Pulmonary artery endothelial cell (primary cell): ENCODE measurements at regions not wholly inside any gene's neighbourhood (a gene's known extent, or its start where the extent isn't known, plus 50 kb on each side); places are given as distances from the start of the nearest gene placed in this dataset.
"Not testable (repeated sequence)": the region's sequence is repeated elsewhere in the genome, so short reads cannot be mapped to it uniquely, and the experiment has no call there.

ENCODE experiments used
- DNase-seq: peaks from one replicate; pipeline ENCODE4 v3.0.0-alpha.2; 2011; ENCODE audit warnings: low read depth, low spot score

DNA sequence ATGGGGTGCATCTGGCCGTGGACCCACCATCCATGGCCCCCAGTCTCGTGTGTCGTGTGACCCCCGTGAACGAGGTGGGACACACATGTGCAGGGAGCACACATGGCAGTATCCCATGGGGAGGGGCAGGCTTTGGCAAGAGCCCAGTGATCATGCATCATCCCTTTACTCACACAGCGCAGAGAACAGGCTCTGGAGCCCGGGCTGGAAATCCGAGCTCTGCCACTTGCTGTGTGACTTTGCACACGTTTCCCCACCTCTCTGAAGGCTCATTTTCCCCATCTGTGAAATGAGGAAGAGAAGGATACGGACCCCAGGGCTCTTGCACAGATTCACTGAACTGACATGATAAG is 119.9 kb downstream of the PHETA1 start:
- DNase-seq: no peak

DNA sequence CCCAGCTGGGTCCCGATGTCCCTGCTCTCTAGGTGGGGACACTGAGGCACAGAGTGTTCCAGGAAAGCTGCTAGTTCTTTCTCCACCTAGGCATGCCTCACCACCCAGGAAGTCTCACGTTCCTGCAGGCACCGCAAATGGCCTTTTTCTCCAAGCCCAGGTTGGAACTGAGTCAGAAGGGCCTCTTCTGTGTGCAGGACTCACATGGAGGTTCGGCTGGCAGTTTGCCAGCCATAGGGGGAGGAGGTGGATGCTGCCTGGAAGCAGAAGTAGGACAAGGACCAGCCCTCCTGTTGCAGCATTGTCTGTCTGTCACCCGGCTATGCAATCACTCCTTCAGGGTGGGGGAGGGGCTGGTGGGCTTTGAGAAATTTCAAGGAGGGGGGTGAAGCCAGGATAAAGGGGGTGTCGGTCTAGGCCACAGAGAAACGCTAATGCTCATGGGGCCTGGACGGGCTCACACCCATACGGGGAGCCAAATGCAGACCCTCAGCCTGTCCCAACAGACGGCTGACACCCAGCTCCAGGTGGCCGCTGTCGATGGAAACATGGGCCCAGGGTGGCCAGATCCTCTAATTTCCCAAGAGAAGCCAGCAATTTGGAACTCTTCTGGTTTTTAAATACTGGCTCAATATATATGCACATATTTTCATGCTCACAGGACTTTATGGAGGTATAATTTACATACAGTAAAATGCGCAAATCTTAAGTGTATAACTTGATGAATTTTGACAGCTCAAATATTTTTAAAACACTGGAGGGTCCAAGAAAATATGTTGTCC is 120.5 kb downstream of the PHETA1 start:
- DNase-seq: no peak

DNA sequence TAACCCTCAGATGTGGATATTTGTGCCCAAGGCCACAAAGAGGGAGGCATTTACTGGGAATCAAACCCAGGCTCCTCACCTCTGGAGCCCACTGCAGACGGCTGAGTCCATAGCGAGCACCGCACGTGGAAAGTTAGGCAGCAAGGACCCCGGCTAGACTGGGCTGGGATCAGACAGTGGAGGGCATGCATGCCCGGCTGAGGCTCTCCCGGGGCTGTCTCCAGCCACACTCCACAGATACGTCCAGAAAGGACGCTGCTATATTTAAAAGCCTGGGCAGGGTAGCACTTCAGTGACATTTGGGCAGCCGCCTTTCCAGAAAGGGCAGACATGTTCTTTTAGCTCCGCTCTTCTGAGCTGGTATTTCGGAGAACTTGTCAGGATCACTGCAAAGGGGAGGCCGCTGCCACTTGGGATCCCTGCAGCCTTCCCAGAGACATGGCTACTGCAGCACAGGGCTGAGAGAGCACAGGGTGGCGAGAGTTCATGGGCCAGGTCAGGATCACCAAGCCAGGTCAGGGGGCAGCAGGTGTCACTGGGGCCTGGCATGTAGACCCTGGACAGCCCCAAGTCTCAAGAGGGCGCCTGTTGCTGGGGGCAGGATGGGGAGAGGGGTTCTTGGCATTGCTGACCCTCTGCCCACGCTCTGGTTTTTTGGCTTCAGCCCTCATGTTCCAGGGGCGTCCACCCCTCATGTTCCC is 121.7 kb downstream of the PHETA1 start:
- no peak for DNase-seq

DNA sequence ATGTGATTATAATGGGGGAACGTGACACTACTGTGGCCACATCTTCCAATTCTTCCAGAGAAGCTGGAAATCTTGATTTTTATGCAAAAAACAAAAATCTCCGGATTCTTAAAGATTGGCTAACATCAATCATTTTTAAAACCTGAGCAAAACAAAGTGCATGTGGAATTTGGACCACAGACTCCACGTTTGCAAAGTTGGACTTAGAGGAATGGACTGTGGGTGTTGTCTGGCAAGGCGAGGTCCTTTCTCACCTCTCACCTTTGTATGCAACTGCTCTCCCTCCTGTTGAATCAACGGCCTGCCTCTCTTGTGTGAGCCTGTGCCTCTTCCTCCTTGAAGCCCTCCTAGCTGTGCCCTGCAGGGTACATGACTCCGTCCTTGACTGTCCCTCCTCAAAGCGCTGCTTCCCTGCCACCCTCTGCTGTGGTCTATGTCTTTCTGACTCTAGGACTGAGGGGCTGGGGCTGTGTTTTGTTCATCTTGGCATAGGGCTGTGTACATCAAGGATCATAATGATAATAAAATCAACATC is 122.4 kb downstream of the PHETA1 start:
- DNase-seq: no peak

DNA sequence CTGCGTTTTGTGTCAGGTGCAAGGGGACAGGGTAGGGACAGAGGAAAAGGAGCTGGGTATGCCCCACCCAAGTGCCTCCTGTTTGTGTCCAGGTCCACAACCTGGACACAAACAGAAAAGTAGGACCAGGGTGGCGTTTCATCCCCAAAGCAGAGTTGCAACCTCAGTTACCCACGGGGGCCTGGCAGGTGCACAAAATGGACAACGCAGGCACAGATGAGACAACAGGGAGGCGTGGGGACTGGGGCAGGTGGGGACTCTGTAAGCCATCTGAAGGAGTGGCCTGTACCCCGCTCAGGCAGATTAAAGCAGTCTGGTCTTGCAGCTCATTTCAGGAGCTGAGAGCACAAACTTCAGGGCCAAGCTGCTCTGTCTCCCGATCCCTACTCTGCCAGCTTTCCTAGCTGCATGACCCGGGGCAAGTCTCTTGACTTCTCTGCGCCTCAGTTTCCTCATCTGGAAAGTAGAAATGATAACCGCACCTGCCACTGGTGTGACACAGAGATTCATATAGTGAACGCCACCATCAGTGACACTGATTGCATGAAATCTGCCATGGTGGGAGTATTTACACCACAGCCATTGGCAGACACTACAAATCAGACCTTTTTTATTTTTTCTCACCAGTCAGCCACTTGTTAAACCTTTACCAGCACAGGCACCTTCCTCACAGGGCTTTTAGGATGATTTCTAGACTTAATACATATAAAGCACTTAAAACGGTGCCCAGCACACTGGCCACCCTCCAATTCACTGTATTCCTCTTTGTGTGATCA is 123.0 kb downstream of the PHETA1 start:
- DNase-seq: no peak

DNA sequence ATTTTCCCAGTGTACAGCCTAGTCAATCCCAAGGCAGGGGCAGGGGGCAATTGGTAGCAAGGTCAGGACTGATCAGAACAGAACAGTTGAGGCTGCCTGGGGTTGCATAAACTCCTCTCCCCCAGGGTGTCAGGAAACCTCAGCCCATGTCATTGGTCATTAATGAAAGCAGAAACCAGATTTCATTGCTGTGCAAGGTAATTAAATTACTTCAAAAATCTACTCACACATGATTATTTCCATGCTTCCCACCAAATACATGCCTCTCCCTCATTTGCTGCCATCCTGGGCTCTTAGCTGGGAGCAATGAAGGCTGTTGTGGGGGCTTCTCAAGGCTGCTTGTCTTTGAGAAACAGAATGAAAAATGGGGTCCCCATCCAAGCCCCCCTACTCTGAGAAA is 124.2 kb downstream of the PHETA1 start:
- DNase-seq: no peak

DNA sequence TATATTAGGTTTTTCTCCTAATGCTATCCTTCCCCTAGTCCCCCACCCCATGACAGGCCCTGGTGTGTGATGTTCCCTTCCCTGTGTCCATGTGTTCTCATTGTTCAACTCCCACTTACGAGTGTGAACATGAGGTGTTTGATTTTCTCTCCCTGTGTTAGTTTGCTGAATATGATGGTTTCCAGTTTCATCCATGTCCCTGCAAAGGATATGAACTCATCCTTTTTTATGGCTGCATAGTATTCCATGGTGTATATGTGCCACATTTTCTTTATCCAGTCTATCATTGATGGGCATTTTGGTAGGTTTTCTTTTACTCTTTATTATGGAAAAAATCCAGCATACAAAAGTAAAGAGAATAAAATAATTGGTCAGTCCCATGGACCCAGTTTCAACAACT is 126.1 kb downstream of the PHETA1 start:
- DNase-seq: not testable (repeated sequence)

DNA sequence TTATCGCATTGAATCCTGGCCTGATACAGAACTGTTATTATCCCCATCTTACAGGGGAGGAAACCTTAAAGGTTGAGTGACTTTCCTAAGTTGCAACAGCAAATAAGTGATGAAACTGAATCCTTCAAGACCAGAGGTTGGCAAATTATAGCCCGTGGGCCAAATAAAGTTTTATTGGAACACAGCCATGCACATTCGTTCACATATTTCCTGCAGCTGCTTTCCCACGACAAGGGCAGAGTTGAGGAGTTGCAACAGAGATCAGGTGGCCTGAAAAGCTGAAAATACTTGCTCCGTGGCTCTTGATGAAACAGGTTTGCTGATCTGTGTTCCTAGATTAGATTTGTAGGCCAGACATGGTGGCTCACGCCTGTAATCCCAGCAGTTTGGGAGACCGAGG is 126.7 kb downstream of the PHETA1 start:
- DNase-seq: no peak

DNA sequence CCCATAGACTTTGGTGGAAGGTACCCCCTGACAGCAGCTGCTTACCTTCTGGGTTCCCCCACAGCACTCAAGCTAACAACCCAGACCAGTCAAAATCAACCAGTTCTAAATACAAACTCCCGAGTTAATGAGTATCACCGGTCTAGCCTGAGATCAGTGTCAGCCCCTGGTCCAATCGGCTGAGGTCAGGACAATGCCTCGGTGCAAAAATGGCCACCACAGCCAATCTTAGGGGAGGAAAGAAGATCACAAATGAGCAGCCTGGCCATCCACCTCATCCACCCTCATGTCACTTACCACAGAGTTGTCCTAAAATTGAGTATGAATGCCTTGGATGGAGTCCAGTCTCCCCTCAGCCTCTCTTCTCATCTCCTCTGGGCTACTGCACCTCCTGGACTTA is 128.5 kb downstream of the PHETA1 start:
- DNase-seq: no peak

DNA sequence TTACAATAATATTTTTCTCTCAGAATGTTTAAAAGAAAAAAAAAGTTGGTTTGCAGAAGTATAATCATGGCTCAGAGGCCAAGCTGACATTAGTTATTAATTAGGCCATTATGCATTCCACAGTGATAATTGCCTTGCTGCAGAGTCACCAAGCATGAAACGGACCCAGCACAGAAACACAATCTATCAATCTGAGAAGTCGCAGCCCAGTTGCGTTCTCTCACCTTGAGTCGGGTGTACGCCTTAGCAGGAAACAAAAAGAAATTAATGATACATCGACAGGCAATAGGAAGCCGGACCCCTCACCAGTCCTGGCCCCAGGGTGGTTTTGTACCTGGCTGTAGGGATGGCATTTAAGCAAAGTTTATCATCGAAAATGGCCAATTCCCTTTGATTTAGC is 129.7 kb downstream of the PHETA1 start:
- DNase-seq: no peak

DNA sequence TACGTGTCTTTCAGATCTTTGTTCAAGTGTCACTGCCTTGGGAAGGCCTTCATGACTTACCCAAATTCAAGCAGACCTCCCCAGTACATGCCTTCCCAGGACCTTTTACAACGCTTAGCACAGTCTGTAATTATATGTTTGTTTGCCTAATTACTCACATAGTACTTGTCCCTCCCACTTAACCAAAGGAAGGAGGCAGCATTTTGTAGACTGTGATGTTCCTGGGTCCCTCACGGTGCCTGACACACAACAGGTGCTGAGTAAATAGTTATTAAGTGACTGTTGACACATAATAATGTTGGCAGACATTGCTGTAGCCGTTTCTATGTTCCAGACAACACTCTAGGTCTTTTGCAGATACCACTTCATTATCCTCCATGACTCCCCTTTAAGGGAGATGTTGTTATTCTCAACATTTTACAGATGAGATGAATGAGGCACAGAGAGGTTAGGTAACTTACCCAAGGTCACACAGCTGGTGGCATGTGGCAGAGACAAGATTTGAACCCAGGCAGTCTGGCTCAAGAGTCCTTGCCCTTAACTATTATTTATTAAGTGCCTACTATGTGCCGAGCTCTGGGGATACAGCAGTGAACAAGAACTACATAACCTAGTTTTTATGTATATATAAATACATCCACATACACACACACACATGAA is 130.7 kb downstream of the PHETA1 start:
- DNase-seq: no peak

DNA sequence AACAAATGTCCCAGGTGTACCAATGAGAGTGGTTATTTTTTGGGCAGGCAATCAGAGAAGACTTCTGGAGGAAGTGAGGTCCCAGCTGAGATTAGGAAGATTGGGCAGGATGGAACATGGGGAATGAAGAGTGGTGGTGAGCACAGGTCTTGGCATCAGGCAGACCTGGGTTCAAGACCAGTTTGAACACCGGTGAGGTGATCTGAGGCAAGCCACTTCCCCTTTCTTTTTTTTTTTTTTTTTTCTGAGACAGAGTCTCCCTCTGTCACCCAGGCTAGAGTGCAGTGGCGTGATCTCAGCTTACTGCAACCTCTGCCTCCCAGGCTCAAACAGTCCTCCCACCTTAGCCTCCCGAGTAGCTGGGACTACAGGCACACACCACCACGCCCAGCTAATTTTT is 134.4 kb downstream of the PHETA1 start:
- not testable (repeated sequence) for DNase-seq

DNA sequence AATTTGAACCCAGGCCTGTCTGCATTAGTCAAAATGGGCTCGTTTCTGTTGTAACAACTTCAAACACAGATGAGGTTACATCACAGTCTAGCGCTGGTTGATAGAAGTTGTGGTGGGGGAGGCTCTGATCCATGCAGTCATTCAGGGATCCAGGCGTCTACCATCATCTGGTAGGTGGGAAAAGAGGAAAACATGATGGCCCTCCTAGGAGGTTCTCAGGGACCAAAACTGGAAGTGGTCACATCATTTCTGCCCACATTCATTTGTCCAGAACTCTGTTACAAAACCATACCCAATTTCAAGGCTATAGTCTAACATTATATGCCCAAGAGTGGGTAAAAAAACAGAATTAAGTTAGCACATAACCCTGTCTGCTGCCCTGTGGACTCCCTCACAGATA is 135.1 kb downstream of the PHETA1 start:
- no peak for DNase-seq

DNA sequence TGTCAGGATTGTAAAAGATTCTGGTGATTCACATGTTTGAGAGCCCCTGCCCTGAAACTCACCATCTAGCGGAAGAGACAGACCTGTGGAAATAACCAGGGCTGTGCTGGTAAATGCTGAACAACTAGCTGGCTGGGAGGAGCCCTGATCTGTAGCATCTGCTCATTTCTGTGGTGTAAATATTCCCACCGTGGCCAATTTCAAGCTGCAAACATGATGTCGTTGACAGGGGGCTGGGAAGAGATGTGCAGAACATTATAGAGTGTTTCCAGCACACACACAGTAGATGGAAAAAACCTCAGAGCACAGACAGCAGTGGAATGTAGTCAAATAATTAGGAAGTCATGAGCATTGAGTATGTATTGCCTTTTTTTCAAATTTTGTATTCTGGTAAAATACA is 138.2 kb downstream of the PHETA1 start:
- no peak for DNase-seq

DNA sequence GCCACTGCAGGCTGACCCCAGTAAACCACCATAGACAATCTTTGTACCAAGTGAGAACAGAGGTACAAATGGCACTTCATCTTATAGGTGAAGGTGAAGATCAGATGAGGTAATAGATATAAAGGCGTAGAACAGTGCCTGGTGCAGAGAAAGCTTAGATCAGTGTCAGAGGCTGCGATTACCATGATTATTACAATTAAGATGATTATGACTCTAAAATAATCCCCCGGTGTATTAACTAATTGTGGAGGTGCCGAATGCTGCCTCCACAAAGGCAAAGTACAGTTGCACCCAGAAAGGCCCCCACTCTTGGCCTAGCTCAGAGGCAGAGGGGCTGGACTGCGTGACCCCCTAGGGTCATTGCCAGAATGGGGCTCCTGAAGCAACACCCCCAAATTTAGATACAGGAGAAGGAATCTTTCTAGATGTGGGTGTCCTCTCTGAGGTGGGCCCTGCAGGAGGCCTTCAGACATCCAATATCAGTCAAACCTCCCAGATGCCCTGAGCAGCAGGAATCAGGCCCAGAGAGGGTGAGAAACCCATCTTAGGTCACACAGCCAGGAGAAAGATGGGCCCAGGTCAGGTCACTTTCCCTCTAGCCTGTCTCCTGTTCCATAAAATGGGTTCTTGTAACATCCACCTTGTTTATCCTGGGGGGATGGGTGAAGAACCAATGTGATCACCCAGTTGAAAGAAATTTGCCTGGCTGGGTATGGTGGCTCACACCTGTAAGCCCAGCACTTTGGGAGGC is 139.8 kb downstream of the PHETA1 start:
- DNase-seq: no peak

DNA sequence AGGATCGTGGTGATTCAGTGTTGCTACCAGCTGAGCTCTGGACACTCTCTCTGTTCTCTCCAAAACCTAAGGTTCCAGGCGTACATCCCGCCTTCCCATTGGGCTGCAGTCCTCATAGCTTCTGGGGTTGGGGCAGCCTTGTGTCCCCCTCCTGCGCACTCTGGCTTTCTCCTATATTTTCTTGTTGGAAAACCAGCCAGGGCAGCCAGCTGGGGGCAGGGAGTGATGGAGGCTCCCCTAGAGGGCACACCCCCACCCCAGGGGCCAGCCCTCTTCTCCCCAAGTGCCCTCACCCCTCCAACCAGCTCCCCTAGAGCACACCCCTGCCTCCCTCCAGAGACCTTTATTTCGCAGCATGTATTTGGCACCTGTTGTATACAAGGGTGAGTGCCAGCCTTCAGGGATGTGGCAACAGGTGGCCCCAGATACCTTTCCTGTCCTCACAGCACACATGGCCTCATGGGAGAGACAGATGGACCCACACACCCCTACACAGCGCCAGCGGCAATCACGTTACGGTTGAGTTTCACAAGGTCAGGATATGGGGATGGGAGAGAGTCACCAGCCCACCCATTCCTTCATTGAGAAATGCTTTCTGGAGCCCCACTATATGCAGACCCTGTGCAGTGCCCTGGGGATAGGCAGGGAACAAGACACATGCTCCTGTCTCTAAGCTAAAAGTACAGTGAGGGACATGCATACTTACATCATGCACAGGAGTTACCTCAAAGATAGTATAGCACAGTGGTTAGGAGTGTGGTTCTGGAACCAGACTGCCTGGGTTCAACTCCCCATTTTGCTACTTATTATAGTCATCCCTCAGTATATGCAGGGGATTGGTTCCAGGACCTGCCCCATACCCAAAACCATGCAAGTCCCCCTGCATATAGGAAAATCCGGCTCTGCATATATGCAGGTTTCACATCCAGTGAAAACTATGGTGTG is 141.1 kb downstream of the PHETA1 start:
- DNase-seq: no peak

DNA sequence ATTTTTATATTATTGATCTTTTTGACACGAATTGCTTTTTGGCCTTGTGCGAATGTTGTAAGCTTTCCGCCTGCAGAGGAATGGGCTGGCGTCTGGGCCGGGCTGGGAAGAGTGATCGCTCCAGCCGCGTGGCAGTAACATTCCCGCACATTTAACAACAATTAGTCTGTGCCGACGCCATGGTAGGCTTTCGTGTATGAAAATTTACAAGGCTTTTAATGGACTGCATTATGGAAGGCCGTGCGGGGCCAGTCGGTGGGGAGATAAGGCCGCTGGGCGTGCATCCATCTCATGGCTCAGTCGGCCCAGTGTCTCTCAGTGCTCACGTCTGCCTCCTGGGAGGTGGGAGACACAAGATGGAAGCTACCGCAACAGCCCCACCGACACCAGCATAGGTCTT is 142.2 kb downstream of the PHETA1 start:
- DNase-seq: no peak

DNA sequence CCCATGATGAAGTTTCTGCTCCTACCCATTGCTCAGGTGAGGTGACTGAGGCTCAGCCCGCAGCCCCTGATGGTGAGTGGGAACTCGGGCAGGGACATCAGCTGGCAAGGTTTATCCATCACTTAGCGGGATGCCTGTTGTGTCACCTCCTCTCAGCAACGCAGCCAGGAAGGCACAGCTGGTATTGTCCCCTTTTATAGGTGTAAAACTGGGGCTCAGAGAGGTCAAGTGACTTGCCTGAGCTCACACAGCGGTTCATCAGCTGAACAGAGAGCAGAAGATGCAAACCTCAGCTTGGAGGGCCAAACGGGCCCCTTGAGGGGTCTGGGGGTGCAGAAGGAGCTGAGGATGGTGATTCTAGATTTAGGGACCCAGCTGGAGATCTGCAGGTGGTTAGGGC is 143.6 kb downstream of the PHETA1 start:
- DNase-seq: no peak

DNA sequence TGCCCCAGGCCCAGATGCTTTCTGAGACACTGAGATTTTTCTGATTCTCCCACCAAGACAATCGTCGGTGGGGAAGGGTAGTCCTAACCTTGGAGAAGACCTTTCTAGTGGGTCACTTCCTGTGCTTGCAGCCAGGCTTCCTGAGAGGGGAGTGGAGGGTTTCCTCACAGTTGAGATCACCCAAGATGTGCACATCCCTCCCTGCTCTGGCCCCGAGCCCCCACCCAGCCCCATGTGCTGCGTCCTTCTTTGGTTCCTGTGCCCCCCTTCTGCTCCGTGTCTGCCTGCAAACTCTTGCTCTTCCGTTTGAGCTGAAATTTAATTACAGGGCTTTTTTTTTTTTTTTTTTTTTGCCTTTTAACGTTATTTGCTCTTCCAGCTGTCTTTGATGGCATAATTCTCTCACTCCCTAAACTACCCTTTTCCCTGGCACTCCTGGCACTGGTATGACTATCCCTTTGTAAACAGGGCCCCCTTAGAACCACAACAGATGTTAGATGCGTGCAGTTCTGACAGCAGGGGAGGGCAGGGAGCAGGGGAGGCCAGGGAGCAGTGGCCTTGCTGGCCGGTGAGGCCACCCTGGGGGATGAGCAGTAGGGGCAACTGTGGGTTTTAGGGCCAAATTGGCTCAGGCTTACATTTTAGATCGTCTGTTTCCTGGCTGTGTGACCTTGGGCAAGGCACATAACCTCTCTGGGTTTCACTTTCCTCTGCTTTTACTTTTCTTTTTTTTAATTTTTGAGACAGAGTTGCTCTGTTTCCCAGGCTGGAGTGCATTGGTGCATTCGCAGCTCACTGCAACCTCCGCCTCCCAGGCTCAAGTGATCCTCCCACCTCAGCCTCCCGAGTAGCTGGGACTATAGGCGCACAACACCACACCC is 144.5 kb downstream of the PHETA1 start:
- DNase-seq: no peak
